ENCODE measurements at regions not wholly inside any gene's neighbourhood (a gene's known extent, or its start where the extent isn't known, plus 50 kb on each side); places are given as distances from the start of the nearest gene placed in this dataset.

- Histone ChIP-seq H3K4me2 (ENCODE audit: insufficient read depth, low read length) (no peak overlapping the region), H3K36me3 (ENCODE audit: control insufficient read depth, insufficient read depth, low read length) (no peaks in the 10 kb centered on the region), H3K9me3 (replicated peaks; ENCODE audit: control insufficient read depth, insufficient read depth, low read depth, low read length) (no peaks in the 10 kb centered on the region), H3K4me3 (no peak overlapping the region), H3K9ac (ENCODE audit: insufficient read depth in 1 of 2, low read depth in 2 of 2, low read length in 2 of 2) (no peak overlapping the region), H2AFZ (ENCODE audit: low read depth, low read length) (no peak overlapping the region), H3K27me3 (ENCODE audit: control insufficient read depth in 2 of 2, insufficient read depth in 2 of 2, low read length in 2 of 2) (no peaks in the 10 kb centered on the region), H4K20me1 (replicated peaks; ENCODE audit: control insufficient read depth, insufficient read depth, low read length) (no peaks in the 10 kb centered on the region), H3K4me1 (replicated peaks in 1 of 2; ENCODE audit: control insufficient read depth in 2 of 2, insufficient read depth in 2 of 2, low read length in 2 of 2) (no peaks in the 10 kb centered on the region), H3K9me1 (ENCODE audit: control insufficient read depth, insufficient read depth, low read length) (no peaks in the 10 kb centered on the region), H3K79me2 (ENCODE audit: control insufficient read depth, insufficient read depth, low read length) (no peaks in the 10 kb centered on the region), H3K27ac (ENCODE audit: extremely low read depth, low read depth, low read length) (no peak overlapping the region)
- ATAC-seq = no peak
- CTCF ChIA-PET (ENCODE audit: low intra/inter-chr PET ratio) = no interaction called here
- TF ChIP-seq CBX3 (IDR thresholded peaks at IDR 0.05; ENCODE audit: borderline replicate concordance in 1 of 2, low read length in 2 of 2) = no peak
- TF ChIP-seq ZNF583 (CRISPR knock-in tag; IDR thresholded peaks at IDR 0.05) = no peak
- TF ChIP-seq ARID3A (IDR thresholded peaks at IDR 0.05; ENCODE audit: borderline replicate concordance, low read depth, low read length) = no peak
- no peak for TF ChIP-seq FOS (IDR thresholded peaks at IDR 0.05; ENCODE audit: extremely low read depth, insufficient read length)
- no peak for TF ChIP-seq FOXK1 (CRISPR knock-in tag; IDR thresholded peaks at IDR 0.05; ENCODE audit: borderline replicate concordance)
- no peak for TF ChIP-seq RAD51 (IDR thresholded peaks at IDR 0.05; ENCODE audit: borderline replicate concordance, low read depth)
- intact Hi-C loops (cut with micrococcal nuclease) = no loop called here
- in situ Hi-C loops (cut with MboI) = no loop called here
- WGBS (ENCODE audit: insufficient coverage, low coverage, missing lambda C conversion rate) = 0% methylated on average over 5 of the region's 5 CpGs
- POLR2A ChIA-PET = no interaction called here
- no TSS peak for BruUV-seq (replicated peaks)
- DNase-seq (ENCODE audit: extremely low read depth in 1 of 4, low spot score in 3 of 4) = no peak
- FAIRE-seq = no peak
These were observed 469.4 kb downstream of the RASEF start for GRCh38 chr9:82593501-82593900.

Data from K562 (cell line).